ENCODE measurements at regions not wholly inside any gene's neighbourhood (a gene's known extent, or its start where the extent isn't known, plus 50 kb on each side); places are given as distances from the start of the nearest gene placed in this dataset.

- Mint-ChIP-seq H3K9me3 (no peaks in the 10 kb centered on the region), H3K27ac (no peak overlapping the region), H3K27me3 (no peaks in the 10 kb centered on the region), H3K4me1 (peaks cover 3% of the 10 kb centered on the region), H3K36me3 (no peaks in the 10 kb centered on the region), H3K4me3 (no peak overlapping the region)
- ATAC-seq (ENCODE audit: low read depth) (no peak), DNase-seq (ENCODE audit: low spot score in 2 of 2) (no peak)
Observed at GRCh38 chr2:207478572-207478971, 51.2 kb upstream of the CREB1 start.

GRCh38 chr2:207479198-207479785 is 50.5 kb upstream of the CREB1 start:
- Mint-ChIP-seq H3K27ac (no peak overlapping the region), H3K27me3 (no peaks in the 10 kb centered on the region), H3K4me1 (peaks cover 3% of the 10 kb centered on the region), H3K36me3 (no peaks in the 10 kb centered on the region), H3K9me3 (no peaks in the 10 kb centered on the region), H3K4me3 (no peak overlapping the region)
- ATAC-seq (ENCODE audit: low read depth) (no peak), DNase-seq (ENCODE audit: low spot score in 2 of 2) (no peak)
